Lung (tissue), 11 donors: ENCODE measurements at regions not wholly inside any gene's neighbourhood (a gene's known extent, or its start where the extent isn't known, plus 50 kb on each side); places are given as distances from the start of the nearest gene placed in this dataset.

Experiments
- ATAC-seq: fragments of 200-7000 bp; cut with Tn5 transposase; one replicate; pipeline ENCODE4 v1.9.1; 2020; ENCODE audit warnings: moderate number of reproducible peaks; ENCODE audit not compliant: insufficient read depth, low FRiP score
- DNase-seq, 3 donors: peaks; one replicate each; pipeline ENCODE4 v3.0.0-alpha.2; 2013 to 2017
- H3K27ac ChIP-seq, 2 donors: one replicate each; pipeline ENCODE4 v1.5.1; 2013; ENCODE audit warnings: mild to moderate bottlenecking in 2 of 2, moderate library complexity in 2 of 2, control low read depth in 1 of 2, inconsistent platforms in 1 of 2, low read depth in 1 of 2, low read length in 1 of 2
- H3K27me3 ChIP-seq, 3 donors: one replicate each; pipeline ENCODE4 v1.5.1; 2013; ENCODE audit warnings: low read length in 2 of 3; ENCODE audit not compliant: control insufficient read depth in 3 of 3, insufficient read depth in 3 of 3
- H3K36me3 ChIP-seq, 4 donors: one replicate each; pipeline ENCODE4 v1.5.1; 2013; ENCODE audit warnings: low read length in 4 of 4, mild to moderate bottlenecking in 1 of 4, moderate library complexity in 1 of 4; ENCODE audit not compliant: control insufficient read depth in 4 of 4, insufficient read depth in 4 of 4
- H3K4me1 ChIP-seq, 5 donors: one replicate each; pipeline ENCODE4 v1.5.1; 2013; ENCODE audit warnings: low read length in 5 of 5, mild to moderate bottlenecking in 2 of 5, moderate library complexity in 1 of 5; ENCODE audit not compliant: control insufficient read depth in 5 of 5, insufficient read depth in 5 of 5
- H3K4me3 ChIP-seq: one replicate; pipeline ENCODE4 v1.5.1; 2013; ENCODE audit warnings: mild to moderate bottlenecking, control low read depth, moderate library complexity
- H3K9ac ChIP-seq, 2 donors: one replicate each; pipeline ENCODE4 v1.5.1; 2013; ENCODE audit warnings: low read length in 2 of 2, control low read depth in 1 of 2; ENCODE audit not compliant: insufficient read depth in 1 of 2
- H3K9me3 ChIP-seq, 4 donors: one replicate each; pipeline ENCODE4 v1.5.1; 2013; ENCODE audit warnings: low read length in 3 of 4, mild to moderate bottlenecking in 1 of 4, moderate library complexity in 1 of 4; ENCODE audit not compliant: control insufficient read depth in 4 of 4, insufficient read depth in 3 of 4
- WGBS, 2 donors: extraction: QIAGEN DNeasy Blood & Tissue Kit; methylation state at CpG; one replicate each; pipeline ENCODE4 v1.1.7; 2013; 5-methylcytosine and 5-hydroxymethylcytosine counted together
- TF ChIP-seq, protein P1 (sequence below): IDR thresholded peaks from 2 replicates; pipeline ENCODE4 v1.5.1; 2012; ENCODE audit warnings: mild to moderate bottlenecking; ENCODE audit errors: control extremely low read depth, extremely low read depth
- donor health status: control.
- donor health status: control.
- donor health status: Bipolar disorder and iron deficiency.
- donor health status: healthy.
- donor health status: DM: yes; HTN: yes; CAD: no.

- Histone ChIP-seq H3K4me3 (no peak overlapping the region), H3K36me3 (no peaks in the 10 kb centered on the region), H3K27me3 (no peaks in the 10 kb centered on the region), H3K9ac (no peak overlapping the region), H3K9me3 (no peaks in the 10 kb centered on the region), H3K4me1 (peaks cover 0 to 9% (median 0%) of the 10 kb centered on the region in 5 donors), H3K27ac (no peak overlapping the region)
- TF ChIP-seq, protein P1, sequence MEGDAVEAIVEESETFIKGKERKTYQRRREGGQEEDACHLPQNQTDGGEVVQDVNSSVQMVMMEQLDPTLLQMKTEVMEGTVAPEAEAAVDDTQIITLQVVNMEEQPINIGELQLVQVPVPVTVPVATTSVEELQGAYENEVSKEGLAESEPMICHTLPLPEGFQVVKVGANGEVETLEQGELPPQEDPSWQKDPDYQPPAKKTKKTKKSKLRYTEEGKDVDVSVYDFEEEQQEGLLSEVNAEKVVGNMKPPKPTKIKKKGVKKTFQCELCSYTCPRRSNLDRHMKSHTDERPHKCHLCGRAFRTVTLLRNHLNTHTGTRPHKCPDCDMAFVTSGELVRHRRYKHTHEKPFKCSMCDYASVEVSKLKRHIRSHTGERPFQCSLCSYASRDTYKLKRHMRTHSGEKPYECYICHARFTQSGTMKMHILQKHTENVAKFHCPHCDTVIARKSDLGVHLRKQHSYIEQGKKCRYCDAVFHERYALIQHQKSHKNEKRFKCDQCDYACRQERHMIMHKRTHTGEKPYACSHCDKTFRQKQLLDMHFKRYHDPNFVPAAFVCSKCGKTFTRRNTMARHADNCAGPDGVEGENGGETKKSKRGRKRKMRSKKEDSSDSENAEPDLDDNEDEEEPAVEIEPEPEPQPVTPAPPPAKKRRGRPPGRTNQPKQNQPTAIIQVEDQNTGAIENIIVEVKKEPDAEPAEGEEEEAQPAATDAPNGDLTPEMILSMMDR = no peak
- DNase-seq (no peak), ATAC-seq (no peak)
- WGBS, 2 donors = 94 to 95% methylated on average over 4 of the region's 4 CpGs
These were observed 72.6 kb upstream of the LAPTM4A start for GRCh38 chr2:20123871-20124594.

DNA sequence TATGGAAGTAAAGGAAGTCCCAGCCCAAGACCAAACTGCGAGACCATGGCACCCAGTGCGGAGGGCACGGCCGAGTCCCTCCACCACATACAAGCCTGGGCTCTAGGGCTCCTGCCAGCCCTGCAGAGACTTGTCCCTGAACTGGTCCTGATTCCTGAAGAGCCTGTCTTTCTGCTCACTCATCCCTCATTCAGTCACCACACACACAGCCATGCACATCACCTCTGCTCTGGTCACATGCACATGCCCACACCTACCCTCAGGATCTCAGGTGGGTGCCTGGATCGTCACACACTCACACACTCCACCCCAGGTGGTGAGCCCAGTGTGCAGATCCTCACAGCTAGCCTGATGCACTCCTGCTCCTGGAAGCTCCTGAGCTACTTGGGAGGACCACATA lies 71.4 kb upstream of the LAPTM4A start:
- no peak overlapping the region for H3K27ac ChIP-seq
- no peaks in the 10 kb centered on the region for H3K9me3 ChIP-seq
- 96 to 98% methylated on average over 5 of the region's 5 CpGs for WGBS, 2 donors
- TF ChIP-seq, protein P1 = no peak
- no peaks in the 10 kb centered on the region for H3K36me3 ChIP-seq
- H3K4me3 ChIP-seq = no peak overlapping the region
- H3K27me3 ChIP-seq = no peaks in the 10 kb centered on the region
- DNase-seq (no peak), ATAC-seq (no peak)
- no peak overlapping the region for H3K9ac ChIP-seq
- peaks cover 0 to 9% (median 0%) of the 10 kb centered on the region in 5 donors for H3K4me1 ChIP-seq

DNA sequence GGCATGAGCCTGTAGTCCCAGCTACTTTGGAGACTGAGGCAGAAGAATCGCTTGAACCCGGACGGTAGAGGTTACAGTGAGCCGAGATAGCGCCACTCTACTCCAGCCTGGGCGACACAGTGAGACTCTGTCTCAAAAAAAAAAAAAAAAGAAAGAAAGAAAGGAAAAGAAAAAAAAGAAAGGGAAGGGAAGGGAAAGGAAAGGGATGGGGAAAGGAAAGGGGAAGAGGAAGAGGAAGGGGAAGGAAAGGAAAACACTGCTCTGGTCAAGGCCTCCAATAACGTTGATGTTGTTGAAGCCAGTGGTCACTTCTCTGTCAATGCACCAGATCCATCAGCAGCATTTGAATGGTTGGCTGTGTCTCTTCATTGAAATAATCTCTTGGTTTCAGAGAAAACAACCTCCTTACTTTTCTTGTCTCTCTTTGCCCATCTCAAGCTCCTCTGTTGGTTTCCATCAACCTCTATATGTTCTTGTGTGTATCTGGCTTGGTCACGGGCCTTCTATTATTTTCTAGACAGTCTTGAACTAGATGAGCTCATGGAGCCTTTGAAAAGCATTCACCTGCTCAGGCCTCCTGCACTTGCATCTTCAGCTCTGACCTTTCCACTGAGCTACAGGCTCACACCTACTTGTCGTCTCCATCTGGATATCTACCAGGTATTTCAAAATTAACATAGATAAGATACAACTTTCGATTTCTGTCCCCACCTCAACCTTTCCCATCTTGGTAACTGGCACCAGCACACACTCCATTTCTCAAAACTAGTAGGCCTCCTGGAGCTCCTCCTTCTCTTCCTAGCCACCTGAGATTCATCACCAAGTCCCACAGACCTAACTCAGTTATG lies 69.4 kb upstream of the LAPTM4A start:
- TF ChIP-seq, protein P1 = no peak
- Histone ChIP-seq H3K36me3 (no peaks in the 10 kb centered on the region), H3K27me3 (no peaks in the 10 kb centered on the region), H3K27ac (no peak overlapping the region), H3K4me3 (no peak overlapping the region), H3K9me3 (no peaks in the 10 kb centered on the region), H3K9ac (no peak overlapping the region), H3K4me1 (peaks cover 0 to 2% (median 0%) of the 10 kb centered on the region in 5 donors)
- no peak for DNase-seq
- WGBS, 2 donors = 92 to 94% methylated on average over 10 of the region's 10 CpGs
- ATAC-seq = no peak
